HPDE6-E6E7 (cell line): ENCODE measurements at regions not wholly inside any gene's neighbourhood (a gene's known extent, or its start where the extent isn't known, plus 50 kb on each side); places are given as distances from the start of the nearest gene placed in this dataset.
A peak's percentile ranks its signal among the peaks of the same experiment; 100 is the strongest.
"Not testable (repeated sequence)": the region's sequence is repeated elsewhere in the genome, so short reads cannot be mapped to it uniquely, and the experiment has no call there.

Experiments used
- DNase-seq: peaks from one replicate; pipeline ENCODE4 v3.0.0; 2011; ENCODE audit warnings: missing footprints; ENCODE audit errors: extremely low spot score

- no peak for DNase-seq
Measured at GRCh38 chr2:208799397-208799796, 392.8 kb downstream of the PTH2R start.

GRCh38 chr2:208800887-208801286 is 394.3 kb downstream of the PTH2R start:
- not testable (repeated sequence) for DNase-seq

GRCh38 chr2:208807756-208808155 is 401.2 kb downstream of the PTH2R start:
- DNase-seq = no peak

GRCh38 chr2:208811885-208812284 is 405.3 kb downstream of the PTH2R start:
- not testable (repeated sequence) for DNase-seq

GRCh38 chr2:208819190-208819589 is 412.6 kb downstream of the PTH2R start:
- no peak for DNase-seq

GRCh38 chr2:208820014-208820688 is 413.6 kb downstream of the PTH2R start:
- DNase-seq = no peak

- no peak for DNase-seq
Measured at GRCh38 chr2:208827109-208827508, 420.5 kb downstream of the PTH2R start.

- no peak for DNase-seq
Measured at GRCh38 chr2:208827549-208828221, 421.1 kb downstream of the PTH2R start.

GRCh38 chr2:208830203-208830602 is 423.6 kb downstream of the PTH2R start:
- DNase-seq = no peak

GRCh38 chr2:208847651-208848050 is 441.1 kb downstream of the PTH2R start:
- DNase-seq = no peak

GRCh38 chr2:208854717-208855116 is 448.1 kb downstream of the PTH2R start:
- no peak for DNase-seq

GRCh38 chr2:208867374-208867773 is 460.8 kb downstream of the PTH2R start:
- DNase-seq = no peak

GRCh38 chr2:208872591-208872990 is 466.0 kb downstream of the PTH2R start:
- DNase-seq = peak; percentile 23

- DNase-seq = no peak
Measured at GRCh38 chr2:208879666-208880065, 473.1 kb downstream of the PTH2R start.

- no peak for DNase-seq
Measured at GRCh38 chr2:208880171-208880570, 473.6 kb downstream of the PTH2R start.

GRCh38 chr2:208890486-208890885 is 483.9 kb downstream of the PTH2R start:
- DNase-seq = no peak

GRCh38 chr2:208892203-208892602 is 485.6 kb downstream of the PTH2R start:
- no peak for DNase-seq

- no peak for DNase-seq
Measured at GRCh38 chr2:208906330-208906729, 499.7 kb downstream of the PTH2R start.

GRCh38 chr2:208915401-208915800 is 508.4 kb upstream of the MAP2 start:
- no peak for DNase-seq

- DNase-seq = no peak
Measured at GRCh38 chr2:208916881-208917280, 507.0 kb upstream of the MAP2 start.

GRCh38 chr2:208921358-208921757 is 502.5 kb upstream of the MAP2 start:
- DNase-seq = not testable (repeated sequence)

GRCh38 chr2:208927867-208928266 is 496.0 kb upstream of the MAP2 start:
- no peak for DNase-seq

GRCh38 chr2:208929139-208929864 is 494.5 kb upstream of the MAP2 start:
- no peak for DNase-seq
